ENCODE measurements at regions not wholly inside any gene's neighbourhood (a gene's known extent, or its start where the extent isn't known, plus 50 kb on each side); places are given as distances from the start of the nearest gene placed in this dataset.
A peak's percentile ranks its signal among the peaks of the same experiment; 100 is the strongest.

GRCh38 chr6:14065350-14065749 lies 52.2 kb upstream of the CD83 start:
- Histone ChIP-seq H3K27me3 (replicated peaks) (no peaks in the 10 kb centered on the region), H3K27ac (no peak overlapping the region), H3K4me3 (ENCODE audit: low read depth, low read length) (no peak overlapping the region), H3K36me3 (replicated peaks) (no peaks in the 10 kb centered on the region)
- no peak for TF ChIP-seq CTCF (IDR thresholded peaks at IDR 0.05; ENCODE audit: low read depth, low read length, missing control alignments)
- in situ Hi-C loops (cut with HindIII; ENCODE audit: low pct_ligation_motif_present, low sequenced_read_pairs), result loop anchor here (25.0 kb wide), 1 partner anchor 153 kb away; the partner anchor contains the start of gene RNF182
- DNase-seq, result no peak

GRCh38 chr6:14066782-14067406 lies 50.7 kb upstream of the CD83 start:
- H3K4me3 ChIP-seq (ENCODE audit: low read depth, low read length), result no peak overlapping the region
- in situ Hi-C loops (cut with HindIII; ENCODE audit: low pct_ligation_motif_present, low sequenced_read_pairs), result loop anchor here (25.0 kb wide), 1 partner anchor 155 kb away; the partner anchor contains the start of gene RNF182
- DNase-seq, result peak; percentile 47
- peak; percentile 56 for TF ChIP-seq CTCF (IDR thresholded peaks at IDR 0.05; ENCODE audit: low read depth, low read length, missing control alignments)
- H3K36me3 ChIP-seq (replicated peaks), result no peaks in the 10 kb centered on the region
- no peaks in the 10 kb centered on the region for H3K27me3 ChIP-seq (replicated peaks)
- no peak overlapping the region for H3K27ac ChIP-seq

- Histone ChIP-seq H3K27ac (peak overlapping the region; percentile 16), H3K27me3 (replicated peaks) (no peaks in the 10 kb centered on the region), H3K4me3 (ENCODE audit: low read depth, low read length) (no peak overlapping the region), H3K36me3 (replicated peaks) (no peaks in the 10 kb centered on the region)
- TF ChIP-seq CTCF (IDR thresholded peaks at IDR 0.05; ENCODE audit: low read depth, low read length, missing control alignments), result no peak
- in situ Hi-C loops (cut with HindIII; ENCODE audit: low pct_ligation_motif_present, low sequenced_read_pairs), result loop anchor here (25.0 kb wide), 1 partner anchor 155 kb away; the partner anchor contains the start of gene RNF182
- DNase-seq, result no peak
Measured at GRCh38 chr6:14067656-14068055, 49.9 kb upstream of the CD83 start.

Data from brain microvascular endothelial cell (primary cell).